ENCODE measurements at regions not wholly inside any gene's neighbourhood (a gene's known extent, or its start where the extent isn't known, plus 50 kb on each side); places are given as distances from the start of the nearest gene placed in this dataset.

DNA sequence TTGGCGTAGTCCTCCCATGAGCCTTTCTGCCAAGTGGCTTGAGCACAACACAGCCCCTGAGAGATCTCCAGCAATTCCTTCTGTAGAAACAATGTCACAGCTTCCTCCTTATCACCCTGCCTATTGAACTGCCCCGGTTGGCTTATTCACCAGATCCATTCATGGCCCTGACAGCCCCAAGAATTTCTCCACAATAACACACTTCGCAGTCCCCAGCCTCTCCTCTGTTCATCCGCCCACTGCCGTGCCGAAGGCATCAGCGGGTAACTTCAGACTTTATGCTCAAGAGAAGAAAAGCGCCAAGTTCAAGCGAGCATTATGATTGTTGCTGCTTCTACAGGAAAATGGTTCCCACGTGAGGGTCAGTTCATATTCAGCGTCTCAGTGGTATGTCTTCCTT lies 403.9 kb downstream of the VPS13C start:
- TF ChIP-seq EZH2 (IDR thresholded peaks at IDR 0.05; ENCODE audit: borderline replicate concordance, low read depth, low read length, severe bottlenecking): no peak
- TF ChIP-seq POLR2AphosphoS5 (IDR thresholded peaks at IDR 0.05; ENCODE audit: insufficient read depth, low read depth, low read length): no peak
- TF ChIP-seq, protein P1, sequence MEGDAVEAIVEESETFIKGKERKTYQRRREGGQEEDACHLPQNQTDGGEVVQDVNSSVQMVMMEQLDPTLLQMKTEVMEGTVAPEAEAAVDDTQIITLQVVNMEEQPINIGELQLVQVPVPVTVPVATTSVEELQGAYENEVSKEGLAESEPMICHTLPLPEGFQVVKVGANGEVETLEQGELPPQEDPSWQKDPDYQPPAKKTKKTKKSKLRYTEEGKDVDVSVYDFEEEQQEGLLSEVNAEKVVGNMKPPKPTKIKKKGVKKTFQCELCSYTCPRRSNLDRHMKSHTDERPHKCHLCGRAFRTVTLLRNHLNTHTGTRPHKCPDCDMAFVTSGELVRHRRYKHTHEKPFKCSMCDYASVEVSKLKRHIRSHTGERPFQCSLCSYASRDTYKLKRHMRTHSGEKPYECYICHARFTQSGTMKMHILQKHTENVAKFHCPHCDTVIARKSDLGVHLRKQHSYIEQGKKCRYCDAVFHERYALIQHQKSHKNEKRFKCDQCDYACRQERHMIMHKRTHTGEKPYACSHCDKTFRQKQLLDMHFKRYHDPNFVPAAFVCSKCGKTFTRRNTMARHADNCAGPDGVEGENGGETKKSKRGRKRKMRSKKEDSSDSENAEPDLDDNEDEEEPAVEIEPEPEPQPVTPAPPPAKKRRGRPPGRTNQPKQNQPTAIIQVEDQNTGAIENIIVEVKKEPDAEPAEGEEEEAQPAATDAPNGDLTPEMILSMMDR (IDR thresholded peaks at IDR 0.05; ENCODE audit: extremely low read depth in 1 of 2, insufficient read depth in 1 of 2, low read depth in 1 of 2, low read length in 2 of 2): no peak
- TF ChIP-seq MYC (IDR thresholded peaks at IDR 0.05; ENCODE audit: low read depth, low read length): no peak
